Common myeloid progenitor, CD34-positive (primary cell): ENCODE measurements at regions not wholly inside any gene's neighbourhood (a gene's known extent, or its start where the extent isn't known, plus 50 kb on each side); places are given as distances from the start of the nearest gene placed in this dataset.

Experiments
- CTCF ChIA-PET: fragments of 350-600 bp; sonication (Branson Sonifier 250); formaldehyde crosslinking; loops from one replicate; lab custom pipeline; 2021; ENCODE audit warnings: antibody characterized with exemption; lab: Charles Lee
- POLR2A ChIA-PET: fragments of 350-600 bp; sonication (Branson Sonifier 250); formaldehyde crosslinking; loops from one replicate; lab custom pipeline; 2021; ENCODE audit warnings: antibody characterized with exemption; lab: Charles Lee
- DNase-seq, 3 donors: peaks; one replicate each; pipeline versions ENCODE4 v3.0.0 to v3.0.0-alpha.2; 2013
- H3K27ac ChIP-seq, 2 experiments: 1 replicate in 1 of 2; 2 replicates in 1 of 2; pipeline ENCODE4 v1.7.0; 2013; ENCODE audit warnings: inconsistent platforms in 2 of 2, low read length in 2 of 2, mild to moderate bottlenecking in 2 of 2, low read depth in 1 of 2, moderate library complexity in 1 of 2; ENCODE audit not compliant: severe bottlenecking in 2 of 2, insufficient read depth in 1 of 2, poor library complexity in 1 of 2
- H3K27me3 ChIP-seq, 5 experiments: replicated peaks in 2 of 5; 1 replicate in 3 of 5; 2 replicates in 2 of 5; pipeline versions ENCODE4 v1.6.1 to v1.7.0; 2013; ENCODE audit warnings: low read length in 4 of 5, mild to moderate bottlenecking in 2 of 5, moderate library complexity in 2 of 5, inconsistent platforms in 1 of 5; ENCODE audit not compliant: insufficient read depth in 5 of 5, control insufficient read depth in 4 of 5
- H3K36me3 ChIP-seq, 4 experiments: 1 replicate in 2 of 4; 2 replicates in 2 of 4; pipeline versions ENCODE4 v1.6.1 to v1.7.0; 2013; ENCODE audit warnings: low read length in 3 of 4, control low read depth in 1 of 4, mild to moderate bottlenecking in 1 of 4; ENCODE audit not compliant: control insufficient read depth in 4 of 4, insufficient read depth in 4 of 4
- H3K4me1 ChIP-seq, 4 experiments: 1 replicate in 3 of 4; 2 replicates in 1 of 4; pipeline versions ENCODE4 v1.6.1 to v1.7.1; 2013; ENCODE audit warnings: low read length in 3 of 4, mild to moderate bottlenecking in 3 of 4, control low read depth in 1 of 4, inconsistent platforms in 1 of 4, moderate library complexity in 1 of 4; ENCODE audit not compliant: control insufficient read depth in 4 of 4, insufficient read depth in 4 of 4; ENCODE audit errors: control extremely low read depth in 1 of 4
- H3K4me3 ChIP-seq, 7 experiments: 1 replicate in 4 of 7; 2 replicates in 3 of 7; pipeline versions ENCODE4 v1.5.1 to v1.7.0; 2013; ENCODE audit warnings: mild to moderate bottlenecking in 7 of 7, low read length in 6 of 7, moderate library complexity in 6 of 7, inconsistent platforms in 2 of 7, low read depth in 2 of 7, control low read depth in 1 of 7; ENCODE audit not compliant: insufficient read depth in 4 of 7, control insufficient read depth in 1 of 7; ENCODE audit errors: extremely low read depth in 1 of 7
- H3K9me3 ChIP-seq, 5 experiments: 1 replicate in 4 of 5; 2 replicates in 1 of 5; pipeline versions ENCODE4 v1.6.1 to v1.7.1; 2013; ENCODE audit warnings: low read length in 4 of 5, mild to moderate bottlenecking in 2 of 5, inconsistent platforms in 1 of 5, low read depth in 1 of 5, moderate library complexity in 1 of 5; ENCODE audit not compliant: control insufficient read depth in 4 of 5, insufficient read depth in 2 of 5; ENCODE audit errors: control extremely low read depth in 1 of 5
- WGBS: methylation state at CpG from one replicate; pipeline ENCODE4 v1.1.5; 2013; ENCODE audit not compliant: insufficient coverage; 5-methylcytosine and 5-hydroxymethylcytosine counted together

DNA sequence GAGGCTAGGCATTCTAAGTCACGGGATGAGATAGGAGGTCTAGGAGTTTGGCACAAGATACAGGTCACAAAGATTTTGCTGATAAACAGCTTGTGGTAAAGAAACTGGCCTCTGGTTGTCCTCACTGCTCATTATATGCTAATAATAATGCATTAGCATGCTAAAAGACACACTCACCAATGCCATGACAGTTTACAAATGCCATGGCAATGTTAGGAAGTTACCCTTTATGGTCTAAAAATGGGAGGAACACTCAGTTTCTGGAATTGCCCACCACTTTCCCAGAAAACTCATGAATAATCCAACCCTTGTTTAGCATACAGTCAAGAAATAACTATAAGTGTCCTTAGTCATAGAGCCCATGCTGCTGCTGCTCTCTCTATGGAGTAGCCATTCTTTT is 286.9 kb downstream of the ZNF674 start:
- H3K9me3 ChIP-seq: no peaks in the 10 kb centered on the region
- H3K4me3 ChIP-seq: no peak overlapping the region
- ChIA-PET POLR2A (no interaction called here), CTCF (no interaction called here)
- no peak for DNase-seq
- H3K36me3 ChIP-seq: no peaks in the 10 kb centered on the region
- H3K4me1 ChIP-seq: peaks cover 0 to 4% (median 0%) of the 10 kb centered on the region in 4 experiments
- H3K27me3 ChIP-seq: peaks cover 0 to 5% (median 0%) of the 10 kb centered on the region in 5 experiments
- 67% methylated on average over 1 of the region's 1 CpG for WGBS
- H3K27ac ChIP-seq: no peak overlapping the region

DNA sequence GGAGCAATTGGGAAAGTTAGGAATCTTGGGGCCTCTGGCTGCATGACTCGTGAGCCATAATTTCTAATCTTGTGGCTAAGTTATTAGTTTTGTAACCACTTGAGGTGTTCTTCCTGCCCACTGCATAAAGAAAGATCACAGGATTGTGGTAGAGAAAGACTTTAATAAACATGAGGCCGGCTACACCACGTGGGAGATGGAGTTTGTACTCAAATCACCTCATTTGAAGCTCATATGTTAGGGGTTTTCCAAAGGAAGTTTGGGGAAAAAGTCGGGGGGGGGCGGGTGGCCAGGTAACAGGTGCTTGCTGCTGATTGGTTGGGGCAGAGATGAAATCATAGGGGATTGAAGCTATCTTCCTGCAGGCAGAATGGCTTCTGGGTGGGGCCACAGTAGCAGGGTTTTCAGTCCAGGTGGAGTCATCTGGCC is 287.8 kb downstream of the ZNF674 start:
- Histone ChIP-seq H3K27ac (no peak overlapping the region), H3K4me1 (peaks cover 0 to 4% (median 0%) of the 10 kb centered on the region in 4 experiments), H3K36me3 (no peaks in the 10 kb centered on the region), H3K27me3 (no peaks in the 10 kb centered on the region), H3K4me3 (no peak overlapping the region), H3K9me3 (no peaks in the 10 kb centered on the region)
- DNase-seq: no peak
- ChIA-PET CTCF (no interaction called here), POLR2A (no interaction called here)
- 91% methylated on average over 3 of the region's 5 CpGs for WGBS

DNA sequence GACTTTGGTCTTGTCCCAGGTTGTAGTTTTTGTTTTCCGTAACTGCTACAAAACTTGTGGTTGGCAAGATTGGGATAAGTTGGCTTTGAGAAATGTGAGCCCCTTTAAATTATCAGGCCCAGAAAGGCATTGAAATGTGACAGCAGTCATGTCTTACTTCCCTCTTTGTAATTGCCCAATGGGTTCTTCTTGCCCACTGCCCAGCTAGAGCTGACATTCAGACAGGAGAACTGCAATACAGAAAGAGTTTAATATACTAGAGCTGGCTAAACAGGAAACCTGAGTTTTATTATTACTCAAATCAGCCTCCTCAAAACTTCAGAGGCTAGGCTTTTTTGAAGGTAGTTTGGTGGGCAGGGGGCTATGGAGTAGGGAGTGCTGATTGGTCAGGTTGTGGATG is 288.3 kb downstream of the ZNF674 start:
- Histone ChIP-seq H3K4me3 (no peak overlapping the region), H3K4me1 (peaks cover 0 to 4% (median 0%) of the 10 kb centered on the region in 4 experiments), H3K27me3 (no peaks in the 10 kb centered on the region), H3K27ac (no peak overlapping the region), H3K36me3 (no peaks in the 10 kb centered on the region), H3K9me3 (no peaks in the 10 kb centered on the region)
- WGBS: 100% methylated on average over 1 of the region's 1 CpG
- DNase-seq: peak in 1 of 3 donors; percentile 26
- ChIA-PET POLR2A (no interaction called here), CTCF (no interaction called here)

DNA sequence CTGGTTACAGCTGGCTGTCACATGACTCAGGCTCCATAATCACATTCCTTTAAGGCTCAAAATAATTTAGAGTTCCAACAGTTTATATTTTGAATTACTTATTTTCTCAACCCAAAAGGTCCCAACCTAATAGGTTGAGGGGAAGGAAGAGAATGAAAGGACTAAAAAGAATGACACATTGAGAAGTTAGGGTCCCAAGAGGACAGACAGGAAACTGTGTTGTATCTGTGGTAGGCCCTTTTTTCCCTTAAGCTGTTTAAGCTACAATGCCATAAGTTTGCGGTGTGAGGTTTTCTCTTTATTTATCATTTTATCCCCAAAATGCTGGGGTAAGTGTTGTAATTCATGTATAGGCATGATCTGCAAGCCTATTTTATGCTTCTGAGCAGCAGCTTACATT is 290.2 kb downstream of the ZNF674 start:
- H3K4me1 ChIP-seq: peaks cover 0 to 4% (median 0%) of the 10 kb centered on the region in 4 experiments
- no peaks in the 10 kb centered on the region for H3K36me3 ChIP-seq
- POLR2A ChIA-PET: no interaction called here
- no peak overlapping the region for H3K4me3 ChIP-seq
- no peaks in the 10 kb centered on the region for H3K9me3 ChIP-seq
- CTCF ChIA-PET: no interaction called here
- peak in 2 of 3 donors; percentile 25 to 53 for DNase-seq
- WGBS: no CpG with 5 or more reads among the region's 1 CpG
- H3K27me3 ChIP-seq: no peaks in the 10 kb centered on the region
- no peak overlapping the region for H3K27ac ChIP-seq

DNA sequence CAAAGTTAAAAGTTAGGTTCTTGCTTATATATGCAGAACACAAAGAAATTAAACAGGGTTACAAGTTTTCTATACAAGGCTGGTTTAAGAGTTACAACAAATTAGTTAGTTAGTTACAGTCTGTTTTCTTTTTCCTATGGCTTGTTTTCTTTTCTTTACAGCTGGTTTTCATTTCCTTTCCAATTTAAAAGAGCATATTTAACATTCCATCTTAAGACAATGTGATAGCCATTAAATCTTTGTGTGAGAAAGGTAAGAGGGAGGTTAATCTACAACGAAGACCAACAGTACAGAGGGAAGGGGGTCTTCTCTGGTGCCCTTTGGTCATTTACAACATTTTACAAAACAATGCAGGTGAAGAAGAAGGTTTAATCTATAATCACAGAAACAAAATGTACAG is 290.6 kb downstream of the ZNF674 start:
- Histone ChIP-seq H3K4me3 (no peak overlapping the region), H3K36me3 (no peaks in the 10 kb centered on the region), H3K4me1 (peaks cover 0 to 4% (median 0%) of the 10 kb centered on the region in 4 experiments), H3K9me3 (no peaks in the 10 kb centered on the region), H3K27ac (no peak overlapping the region), H3K27me3 (no peaks in the 10 kb centered on the region)
- ChIA-PET POLR2A (no interaction called here), CTCF (no interaction called here)
- no peak for DNase-seq
- WGBS: no CpG with 5 or more reads among the region's 1 CpG

DNA sequence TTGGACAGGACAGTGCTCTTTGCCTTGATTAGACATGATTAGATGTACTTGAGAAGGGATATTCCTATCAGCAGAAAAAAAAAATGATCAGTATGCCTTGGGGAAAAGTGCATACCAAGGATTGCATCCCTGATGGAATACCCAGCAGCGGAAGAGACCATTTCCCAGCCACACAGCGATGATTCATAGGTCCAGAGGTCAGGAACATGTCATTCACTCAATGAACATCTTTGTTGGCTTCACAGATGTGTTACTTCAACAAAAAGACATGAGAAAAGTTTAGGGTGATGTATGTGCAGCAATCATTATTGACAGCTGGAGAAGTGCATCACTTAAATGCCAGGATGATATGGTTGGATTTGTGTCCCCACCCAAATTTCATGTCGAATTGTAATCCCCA is 293.5 kb downstream of the ZNF674 start:
- peaks cover 0 to 4% (median 0%) of the 10 kb centered on the region in 4 experiments for H3K4me1 ChIP-seq
- no peaks in the 10 kb centered on the region for H3K36me3 ChIP-seq
- no peak for DNase-seq
- no peaks in the 10 kb centered on the region for H3K27me3 ChIP-seq
- no peaks in the 10 kb centered on the region for H3K9me3 ChIP-seq
- no peak overlapping the region for H3K27ac ChIP-seq
- POLR2A ChIA-PET: no interaction called here
- CTCF ChIA-PET: interaction anchor here (0.6 kb wide), 1 partner anchor 123 kb away, joined by 3 read pairs; no protein-coding TSS in a partner anchor
- no peak overlapping the region for H3K4me3 ChIP-seq
- 64% methylated on average over 2 of the region's 3 CpGs for WGBS

DNA sequence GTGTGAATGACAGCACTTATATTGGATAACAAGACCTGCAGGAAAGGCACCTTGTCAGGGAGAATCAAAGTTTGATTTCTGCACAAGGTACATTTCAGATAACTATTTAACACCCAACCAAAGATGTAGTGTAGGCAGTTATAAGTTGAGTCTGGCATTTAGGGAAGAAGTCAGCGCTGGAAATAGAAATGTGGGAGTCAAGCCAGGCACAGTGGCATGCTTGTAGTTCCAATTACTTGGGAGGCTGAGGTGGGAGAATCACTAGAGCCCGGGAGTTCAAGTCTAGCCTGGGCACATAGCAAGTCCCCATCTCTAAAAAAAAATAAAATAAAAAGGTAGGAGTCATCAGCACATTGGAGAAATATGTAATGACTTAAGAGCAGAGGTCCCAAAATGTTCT is 295.1 kb downstream of the ZNF674 start:
- ChIA-PET POLR2A (no interaction called here), CTCF (no interaction called here)
- H3K4me1 ChIP-seq: peaks cover 0 to 2% (median 0%) of the 10 kb centered on the region in 4 experiments
- H3K9me3 ChIP-seq: no peaks in the 10 kb centered on the region
- H3K27me3 ChIP-seq: no peaks in the 10 kb centered on the region
- no peak overlapping the region for H3K27ac ChIP-seq
- H3K4me3 ChIP-seq: no peak overlapping the region
- DNase-seq: no peak
- 67% methylated on average over 1 of the region's 2 CpGs for WGBS
- H3K36me3 ChIP-seq: no peaks in the 10 kb centered on the region
